M059J (cell line): ENCODE measurements at regions not wholly inside any gene's neighbourhood (a gene's known extent, or its start where the extent isn't known, plus 50 kb on each side); places are given as distances from the start of the nearest gene placed in this dataset.
"Not testable (repeated sequence)": the region's sequence is repeated elsewhere in the genome, so short reads cannot be mapped to it uniquely, and the experiment has no call there.

Experiments used
- DNase-seq: peaks from one replicate; pipeline ENCODE4 v3.0.0-alpha.2; 2012; ENCODE audit warnings: low read depth

DNA sequence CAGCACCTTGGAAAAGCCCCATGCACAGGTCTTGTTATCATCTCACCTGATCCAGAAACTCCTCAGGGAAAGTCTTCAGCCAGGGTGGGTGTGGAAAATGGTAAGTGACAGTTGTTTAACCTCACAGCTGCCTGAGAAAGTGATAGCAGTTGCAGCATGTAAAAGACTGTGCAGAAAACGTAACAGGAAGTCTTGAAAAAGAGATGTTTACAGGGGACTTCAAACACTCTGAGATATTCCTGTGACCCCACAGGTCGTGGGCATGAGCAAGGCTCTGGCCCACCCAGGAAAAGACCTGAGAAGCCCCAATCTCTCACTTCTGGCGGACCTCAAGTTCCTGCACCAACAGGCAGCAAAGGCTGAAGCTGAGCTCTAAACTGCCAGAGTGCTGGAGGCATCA, 826.9 kb downstream of the UQCRFS1 start:
- DNase-seq = no peak

DNA sequence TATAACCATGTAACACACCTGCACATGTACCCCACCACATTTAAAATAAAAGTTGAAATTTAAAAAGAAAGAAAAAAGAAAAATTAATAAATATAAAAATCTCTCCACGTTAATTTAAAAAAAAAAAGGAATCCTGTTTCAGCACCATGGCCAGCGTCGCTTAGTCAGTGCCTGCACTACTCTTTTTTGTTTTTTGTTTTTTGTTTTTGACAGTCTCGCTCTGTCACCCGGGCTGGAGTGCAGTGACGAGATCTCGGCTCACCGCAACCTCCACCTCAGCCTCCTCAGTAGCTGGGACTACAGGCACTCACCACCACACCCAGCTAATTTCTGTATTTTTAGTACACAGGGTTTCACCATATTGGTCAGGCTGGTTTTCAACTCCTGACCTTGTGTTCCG, 835.9 kb downstream of the UQCRFS1 start:
- DNase-seq = no peak

DNA sequence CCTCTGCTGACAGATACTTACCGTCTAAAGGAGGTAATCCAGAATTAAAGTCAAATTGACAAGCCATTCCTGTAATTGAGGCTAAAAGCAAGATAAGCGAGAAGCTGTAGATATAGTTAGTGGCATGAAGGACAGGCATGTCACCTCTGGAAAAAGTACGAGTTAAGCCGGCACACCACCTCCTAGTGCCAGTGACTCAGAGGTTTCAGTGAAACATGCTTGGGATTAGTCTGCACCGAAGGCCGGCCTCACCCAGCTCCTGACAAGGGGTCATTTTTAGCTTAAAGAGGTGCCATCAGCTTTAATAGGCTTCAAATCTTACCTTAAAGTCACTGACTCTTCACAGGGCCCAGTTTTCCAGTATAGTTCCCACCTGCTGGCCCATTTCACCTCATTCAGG, 838.0 kb downstream of the UQCRFS1 start:
- no peak for DNase-seq

- DNase-seq = no peak
These were observed 840.2 kb downstream of the UQCRFS1 start for GRCh38 chr19:28372576-28373247.

DNA sequence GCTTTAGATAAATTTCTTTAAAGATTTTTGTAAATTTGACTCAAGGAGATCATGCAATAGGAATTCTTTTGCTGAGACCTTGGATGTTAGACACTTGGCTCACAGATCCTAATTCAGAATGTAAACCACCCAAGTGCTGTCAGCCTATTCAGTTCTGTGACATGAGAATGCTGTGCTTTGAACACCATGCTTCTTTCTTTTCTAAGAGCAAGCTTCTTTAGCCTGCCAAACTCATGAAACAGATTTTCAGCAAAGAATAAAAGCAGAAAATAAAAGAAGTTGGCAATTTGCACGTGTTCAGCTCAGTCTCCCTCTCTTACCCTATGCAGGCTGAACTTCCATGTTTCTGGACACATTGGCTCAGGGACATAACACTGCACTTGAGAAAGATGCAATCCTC, 845.8 kb downstream of the UQCRFS1 start:
- DNase-seq = no peak

DNA sequence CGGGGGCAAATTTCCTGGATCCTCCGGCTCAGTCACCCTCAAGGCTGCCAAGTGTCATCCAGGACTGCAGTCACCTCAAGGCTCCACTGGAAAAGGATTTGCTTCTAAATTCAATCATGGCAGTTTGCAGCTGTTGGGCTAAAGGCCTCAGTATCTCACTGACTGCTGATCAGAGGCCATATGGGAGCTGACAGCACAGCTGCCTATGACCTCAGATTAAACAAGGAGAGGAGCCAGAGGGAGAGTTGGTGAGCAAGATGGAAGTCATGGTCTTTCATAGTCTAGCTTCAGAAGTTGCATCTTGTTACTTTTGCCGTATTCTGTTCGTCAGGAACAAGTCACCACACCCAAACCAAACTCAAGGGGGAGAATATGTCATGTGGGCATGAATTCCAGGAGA, 849.7 kb downstream of the UQCRFS1 start:
- DNase-seq = no peak

DNA sequence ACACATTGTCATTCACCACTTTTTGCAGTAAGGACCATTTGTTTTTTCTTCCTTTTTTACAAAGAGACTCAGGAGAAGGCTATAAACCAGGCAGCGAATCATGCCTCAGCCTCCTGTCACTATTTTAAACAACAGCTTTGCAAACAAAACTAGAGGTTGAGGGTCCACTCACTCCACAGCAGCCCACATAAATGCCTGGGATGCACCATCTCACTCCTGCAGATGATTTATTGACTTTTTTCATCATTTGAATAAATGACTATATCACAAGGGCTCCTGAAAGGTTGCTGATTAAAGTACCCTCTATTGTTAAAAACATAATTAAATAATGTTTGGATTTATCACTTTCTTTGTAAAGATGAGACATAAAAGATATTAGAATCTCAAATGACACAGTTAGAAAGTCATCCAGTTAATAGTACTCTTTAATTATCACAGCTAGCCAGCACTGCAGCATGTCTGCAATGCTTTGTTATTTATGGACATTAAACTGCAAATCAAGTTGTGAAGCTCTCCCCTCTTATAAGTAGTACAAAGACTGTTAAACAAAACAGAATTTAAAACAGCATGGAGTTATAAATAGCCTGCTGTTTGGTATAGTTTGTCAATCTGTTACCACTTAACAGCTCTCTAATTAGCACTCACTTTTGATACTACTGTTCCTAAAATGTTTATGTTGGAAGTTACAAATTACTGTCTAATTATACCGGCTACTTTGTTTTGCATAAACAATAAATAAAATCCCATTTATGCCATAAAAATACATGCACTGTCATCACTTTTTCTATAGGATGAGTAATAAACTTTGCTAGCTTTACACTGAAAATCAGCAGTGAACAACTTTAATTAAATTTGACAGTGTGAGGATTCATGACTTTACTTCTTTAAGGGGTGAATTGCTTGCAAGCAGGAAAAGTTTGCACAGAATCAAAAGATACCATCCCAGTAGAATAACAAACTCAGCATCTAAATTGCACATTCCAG, 853.2 kb downstream of the UQCRFS1 start:
- DNase-seq = no peak

DNA sequence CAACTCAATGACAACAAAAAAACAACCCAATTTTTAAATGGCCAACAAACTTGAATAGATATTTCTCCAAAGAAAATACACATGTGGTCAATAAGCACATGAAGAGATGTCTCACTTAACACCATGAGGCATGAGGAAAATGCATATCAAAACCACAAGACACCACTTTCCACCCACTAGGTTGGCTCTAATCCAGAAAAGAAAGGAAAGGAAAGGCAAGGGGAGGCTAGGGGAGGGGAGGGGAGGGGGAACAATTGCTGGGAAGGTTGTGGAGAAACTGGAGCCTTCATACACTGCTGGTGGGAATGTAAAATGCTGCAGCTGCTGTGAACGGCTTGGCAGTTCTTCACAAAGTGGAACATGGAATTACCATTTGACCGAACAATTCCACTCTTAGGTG, 854.3 kb downstream of the UQCRFS1 start:
- DNase-seq = no peak

DNA sequence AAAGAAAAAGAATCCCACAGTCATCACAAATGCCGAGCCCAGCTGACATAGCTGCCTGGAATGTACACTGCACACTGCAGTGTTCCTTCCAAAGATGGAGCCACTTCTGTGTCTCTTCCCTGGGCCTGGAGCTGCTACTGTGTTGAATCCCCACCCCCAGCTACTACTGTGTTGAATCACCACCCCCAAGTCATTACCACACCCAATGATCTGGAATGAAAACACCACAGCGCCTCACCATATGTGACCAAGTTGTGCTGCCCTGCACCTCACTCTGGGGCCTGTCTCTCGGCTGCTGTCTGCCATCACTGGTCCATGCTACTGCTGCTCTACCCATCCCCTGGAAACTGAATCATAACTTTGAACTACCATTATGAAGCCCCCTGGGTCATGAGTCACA, 861.2 kb downstream of the UQCRFS1 start:
- DNase-seq = no peak

DNA sequence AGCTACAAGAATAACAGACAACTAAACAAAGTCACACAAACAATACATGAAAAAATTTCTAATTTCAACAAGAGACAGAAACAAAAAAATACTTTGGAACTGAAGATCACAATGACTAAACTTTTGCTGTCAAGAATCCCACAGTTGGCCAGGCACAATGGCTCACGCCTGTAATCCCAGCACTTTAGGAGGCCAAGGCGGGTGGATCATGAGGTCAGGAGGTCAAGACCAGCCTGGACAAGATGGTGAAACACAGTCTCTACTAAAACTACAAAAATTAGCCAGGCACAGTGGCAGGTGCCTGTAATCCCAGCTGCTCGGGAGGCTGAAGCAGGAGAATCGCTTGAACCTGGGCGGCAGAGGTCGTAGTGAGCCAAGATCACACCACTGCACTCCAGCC, 861.6 kb downstream of the UQCRFS1 start:
- DNase-seq = not testable (repeated sequence)

DNA sequence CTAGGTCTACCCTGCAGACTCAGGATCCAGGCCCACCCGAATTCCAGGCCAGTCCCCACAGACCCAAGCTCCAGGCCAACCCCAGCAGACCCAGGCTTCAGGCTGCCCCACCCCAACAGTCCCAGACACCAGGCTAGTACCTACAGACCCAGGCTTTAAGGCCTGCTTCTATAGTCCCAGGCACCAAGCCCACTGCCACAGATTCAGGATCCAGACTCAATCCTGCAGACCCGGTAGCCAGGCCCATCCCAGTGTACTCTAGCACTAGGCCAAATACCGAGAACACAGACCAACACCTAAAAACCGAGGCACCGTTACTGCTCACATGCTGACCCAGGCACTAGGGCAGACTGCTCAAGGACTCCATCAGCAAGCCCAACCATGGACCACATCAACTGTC, 862.3 kb downstream of the UQCRFS1 start:
- DNase-seq = no peak

- DNase-seq = no peak
These were observed 862.9 kb downstream of the UQCRFS1 start for GRCh38 chr19:28350037-28350436.

DNA sequence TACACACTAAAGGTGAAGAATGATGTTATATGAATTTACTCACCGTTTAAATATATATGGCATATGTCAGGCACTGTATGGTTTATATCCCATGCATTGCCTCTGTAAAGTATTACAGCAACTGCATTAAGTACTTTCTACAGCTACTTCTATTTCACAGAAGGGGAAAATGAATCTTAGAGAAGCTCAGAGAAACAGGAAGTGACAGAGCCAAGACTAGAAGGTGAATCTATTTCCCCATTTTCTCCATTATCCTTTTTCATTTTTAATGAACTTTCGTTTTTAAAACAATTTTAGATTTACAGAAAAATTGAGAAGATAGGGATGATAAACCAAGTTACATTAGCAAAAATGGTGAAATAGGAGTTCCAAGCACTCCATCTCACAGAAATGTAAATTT, 863.3 kb downstream of the UQCRFS1 start:
- DNase-seq = no peak

- DNase-seq = no peak
These were observed 867.1 kb downstream of the UQCRFS1 start for GRCh38 chr19:28345811-28346210.

DNA sequence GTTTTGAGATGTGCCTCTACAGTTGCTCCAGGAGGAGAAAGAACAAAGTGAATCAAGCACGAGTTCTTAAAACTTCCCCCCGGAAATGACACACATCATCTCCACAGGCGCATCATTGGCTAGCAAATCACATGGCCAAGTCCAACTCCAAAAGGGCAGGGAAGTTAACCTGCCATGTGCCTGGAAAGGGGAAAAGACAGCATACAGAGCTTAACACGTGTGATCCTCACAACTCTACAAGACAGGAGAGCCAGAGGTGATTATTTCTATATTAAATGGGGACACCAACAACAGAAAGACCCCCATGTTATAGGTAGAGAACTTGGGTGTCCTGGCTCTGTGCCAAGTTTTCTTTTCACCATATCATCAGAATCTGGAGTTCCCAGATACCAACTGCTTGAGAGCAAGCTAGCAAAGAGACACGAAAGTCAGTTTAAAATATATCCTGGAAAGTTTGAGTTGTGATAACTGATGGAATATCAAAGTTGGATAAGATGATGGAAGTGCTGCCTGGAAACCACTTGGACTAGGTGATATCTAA, 871.1 kb downstream of the UQCRFS1 start:
- DNase-seq = no peak

DNA sequence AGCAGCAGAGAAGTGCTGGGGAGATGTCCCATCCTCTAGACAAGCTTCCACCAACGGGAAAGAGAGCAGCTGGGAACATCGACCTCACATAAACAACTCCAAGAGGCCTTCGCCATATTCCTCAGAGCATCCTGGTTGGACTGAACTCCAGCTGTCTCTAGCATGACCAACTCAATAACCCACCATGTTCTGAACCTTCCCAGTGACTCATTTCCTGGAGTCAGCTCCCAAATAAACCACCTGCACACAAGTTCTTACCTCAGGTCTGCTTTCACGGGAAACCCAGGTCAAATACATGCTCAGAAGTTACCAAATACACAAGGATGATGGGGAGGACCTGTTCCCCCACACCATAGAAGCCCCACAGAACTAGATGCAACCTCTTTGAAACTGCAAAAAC, 878.5 kb downstream of the UQCRFS1 start:
- no peak for DNase-seq

- DNase-seq = no peak
These were observed 879.0 kb downstream of the UQCRFS1 start for GRCh38 chr19:28333909-28334308.

DNA sequence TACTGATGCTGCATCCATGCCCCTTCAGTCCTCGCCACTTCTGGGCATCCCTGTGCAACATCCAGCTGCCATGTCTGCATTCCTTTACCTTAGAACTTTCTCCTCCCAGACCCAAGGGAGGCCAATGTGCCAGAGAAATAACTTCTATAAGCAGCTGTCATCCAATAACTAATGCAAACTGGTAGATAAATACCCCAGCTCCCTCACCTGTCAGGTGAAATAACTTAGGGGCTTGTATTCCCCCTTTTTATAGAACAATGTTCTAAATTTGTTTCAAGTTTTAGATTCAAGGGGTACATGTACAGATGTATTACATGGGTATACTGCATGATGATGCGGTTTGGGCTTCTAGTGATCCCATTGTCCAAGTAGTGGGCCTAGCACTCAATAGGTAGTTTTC, 880.1 kb downstream of the UQCRFS1 start:
- DNase-seq = no peak

GRCh38 chr19:28332351-28332750, 880.6 kb downstream of the UQCRFS1 start:
- DNase-seq = no peak

DNA sequence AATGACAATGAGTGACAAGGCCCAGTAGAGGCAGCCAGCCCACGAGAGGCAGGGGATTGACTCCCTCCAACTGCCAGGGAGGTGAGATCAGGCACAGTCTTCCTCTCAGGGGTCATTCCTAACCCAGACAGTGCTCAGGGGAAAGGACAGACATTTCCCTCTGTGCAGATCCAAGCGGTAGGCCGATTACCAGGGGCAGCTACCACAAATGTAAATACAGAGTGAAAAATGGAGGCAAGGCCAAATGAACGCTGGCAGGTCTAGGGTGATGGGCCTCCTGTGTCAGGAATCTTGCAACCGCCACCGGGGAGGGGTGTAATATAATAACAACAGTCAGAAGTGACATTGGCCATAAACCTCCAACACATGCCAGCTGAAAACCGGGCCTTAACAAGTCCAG, 881.4 kb downstream of the UQCRFS1 start:
- DNase-seq = no peak

DNA sequence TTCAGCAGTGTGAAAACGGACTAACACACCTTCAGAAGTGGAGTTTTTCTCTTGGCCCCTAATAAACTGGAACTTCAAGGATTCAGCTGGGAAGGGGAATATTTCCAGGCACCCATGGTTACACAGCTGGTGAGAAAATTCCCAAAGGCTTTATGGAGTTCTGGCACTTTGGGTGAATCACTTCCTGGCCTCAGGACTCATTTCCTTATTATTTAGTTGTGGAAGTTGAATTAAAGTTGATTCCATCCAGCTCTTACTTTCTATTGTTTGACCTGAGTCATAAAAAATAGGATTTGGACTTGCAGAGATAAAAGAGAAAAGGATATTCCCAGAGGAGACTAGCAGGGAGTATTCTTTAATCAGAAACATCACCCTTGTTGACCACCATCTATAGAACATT, 882.1 kb downstream of the UQCRFS1 start:
- DNase-seq = no peak

DNA sequence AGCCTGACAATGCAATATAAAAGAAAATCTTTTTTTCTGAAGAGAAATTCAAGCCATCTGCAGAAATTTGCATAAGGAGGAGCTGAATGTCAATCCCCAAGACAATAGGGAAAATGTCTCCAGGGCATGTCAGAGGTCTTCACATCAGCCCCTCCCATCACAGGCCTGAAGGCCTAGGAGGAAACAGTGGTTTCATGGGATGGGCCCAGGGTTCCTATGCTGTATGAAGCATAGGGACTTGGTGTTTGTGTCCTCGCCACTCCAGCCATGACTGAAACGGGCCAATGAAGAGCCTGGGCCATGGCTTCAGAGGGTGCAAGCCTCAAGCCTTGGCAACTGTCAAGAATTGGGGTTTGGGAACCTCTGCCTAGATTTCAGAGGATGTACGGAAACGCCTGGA, 883.5 kb downstream of the UQCRFS1 start:
- no peak for DNase-seq

- no peak for DNase-seq
These were observed 885.0 kb downstream of the UQCRFS1 start for GRCh38 chr19:28327905-28328304.
